ENCODE measurements at regions not wholly inside any gene's neighbourhood (a gene's known extent, or its start where the extent isn't known, plus 50 kb on each side); places are given as distances from the start of the nearest gene placed in this dataset.

GRCh38 chrX:22712942-22713341 is 286.8 kb upstream of the DDX53 start:
- TF ChIP-seq CTCF (IDR thresholded peaks at IDR 0.05) (no peak), POLR2AphosphoS5 (IDR thresholded peaks at IDR 0.05) (no peak), POLR2A (IDR thresholded peaks at IDR 0.05) (no peak)
